NT2/D1 (cell line): ENCODE measurements at regions not wholly inside any gene's neighbourhood (a gene's known extent, or its start where the extent isn't known, plus 50 kb on each side); places are given as distances from the start of the nearest gene placed in this dataset.

Source experiments
- DNase-seq: peaks from one replicate; pipeline ENCODE4 v3.0.0-alpha.2; 2011; ENCODE audit warnings: low read depth, low spot score
- H3K27me3 ChIP-seq: 2 replicates; pipeline ENCODE4 v1.6.0; 2011; ENCODE audit warnings: mild to moderate bottlenecking; ENCODE audit not compliant: insufficient read length, insufficient read depth
- H3K36me3 ChIP-seq: 2 replicates; pipeline ENCODE4 v1.6.1; 2011; ENCODE audit warnings: mild to moderate bottlenecking, low read length, mixed read lengths; ENCODE audit not compliant: insufficient read depth, insufficient read length
- H3K4me1 ChIP-seq: 2 replicates; pipeline ENCODE4 v1.5.1; 2011; ENCODE audit not compliant: insufficient read depth, insufficient read length
- H3K4me3 ChIP-seq: 2 replicates; pipeline ENCODE4 v1.5.1; 2011; ENCODE audit warnings: low read depth; ENCODE audit not compliant: insufficient read length
- H3K9ac ChIP-seq: 2 replicates; pipeline ENCODE4 v1.6.0; 2011; ENCODE audit warnings: low read depth; ENCODE audit not compliant: insufficient read length
- H3K9me3 ChIP-seq: 2 replicates; pipeline ENCODE4 v1.5.1; 2011; ENCODE audit warnings: mild to moderate bottlenecking, low read length; ENCODE audit not compliant: insufficient read depth
- SUZ12 ChIP-seq: IDR thresholded peaks from 2 replicates; pipeline ENCODE4 v1.6.1; 2011; ENCODE audit not compliant: insufficient read length, insufficient read depth; ENCODE audit errors: extremely low read depth
- YY1 ChIP-seq: IDR thresholded peaks from 2 replicates; pipeline ENCODE4 v1.6.1; 2011; ENCODE audit not compliant: insufficient read length, insufficient read depth
- ZNF274 ChIP-seq: IDR thresholded peaks from 2 replicates; pipeline ENCODE4 v1.6.1; 2011; ENCODE audit warnings: mild to moderate bottlenecking, low read depth, low read length

DNA sequence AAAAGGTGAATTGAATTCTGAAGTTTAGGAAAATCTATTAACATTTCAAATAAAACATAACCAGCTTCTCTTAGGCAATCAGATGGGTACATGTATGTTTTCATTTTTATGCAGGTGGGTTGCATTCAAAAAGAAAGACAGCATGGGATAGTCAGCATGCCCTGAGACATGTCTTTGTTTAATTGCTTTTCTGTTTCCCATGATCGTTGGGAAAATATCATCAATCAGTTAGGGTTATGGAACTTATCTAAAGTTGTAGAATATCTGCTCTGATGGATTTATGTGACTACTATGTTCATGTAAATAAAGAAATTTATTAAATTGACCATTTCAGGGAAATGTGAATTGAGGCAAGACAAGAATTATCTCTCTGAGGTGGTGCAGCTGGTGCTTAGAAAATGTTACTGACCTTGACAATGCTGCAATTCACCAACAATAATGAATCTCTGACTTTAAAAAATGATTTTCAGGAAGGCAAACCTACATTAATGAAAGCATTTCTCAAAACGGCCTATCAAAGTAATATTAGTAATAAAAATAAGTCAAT lies 112.7 kb downstream of the RFPL4B start:
- TF ChIP-seq ZNF274 (no peak), YY1 (no peak), SUZ12 (no peak)
- no peaks in the 10 kb centered on the region for H3K27me3 ChIP-seq
- no peak overlapping the region for H3K9ac ChIP-seq
- H3K36me3 ChIP-seq = no peaks in the 10 kb centered on the region
- H3K4me1 ChIP-seq = no peaks in the 10 kb centered on the region
- no peaks in the 10 kb centered on the region for H3K9me3 ChIP-seq
- no peak overlapping the region for H3K4me3 ChIP-seq
- DNase-seq = no peak

DNA sequence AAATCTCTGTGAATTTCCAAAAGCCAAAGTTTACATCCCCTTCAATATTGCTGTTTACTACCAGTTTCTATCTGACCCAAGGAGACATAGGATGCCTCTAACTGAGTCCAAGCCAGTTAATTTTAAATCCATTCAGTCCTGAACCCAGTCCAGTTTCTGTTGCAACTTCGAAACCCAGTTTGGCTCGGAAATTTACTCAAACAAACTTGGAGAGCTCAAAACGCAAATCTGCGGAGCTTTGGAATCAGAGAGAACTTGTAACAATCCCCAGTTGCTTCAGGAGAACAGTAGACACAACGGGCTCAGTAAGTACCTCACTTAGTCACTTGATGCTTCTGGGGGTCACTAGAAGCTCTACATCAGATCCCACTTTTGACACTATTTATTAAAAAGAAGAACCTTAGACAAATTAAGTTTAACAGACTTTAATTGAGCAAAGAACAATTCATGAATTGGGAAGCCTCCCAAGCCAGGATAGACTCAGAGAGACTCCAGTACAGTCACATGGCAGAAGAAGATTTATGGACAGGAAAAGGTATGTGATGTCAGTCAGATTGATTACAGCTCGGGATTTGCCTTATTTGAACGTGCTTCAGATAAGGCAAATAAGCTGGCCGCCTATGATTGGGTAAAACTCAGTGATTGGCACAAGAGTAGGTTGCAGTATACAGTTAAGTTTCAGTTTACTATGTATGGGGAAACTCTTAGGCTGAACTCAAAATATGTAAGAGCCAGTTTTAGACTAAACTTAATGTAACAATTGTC lies 118.0 kb downstream of the RFPL4B start:
- TF ChIP-seq SUZ12 = no peak
- TF ChIP-seq ZNF274 = no peak
- no peak for TF ChIP-seq YY1
- Histone ChIP-seq H3K4me3 (no peak overlapping the region), H3K4me1 (no peaks in the 10 kb centered on the region), H3K9me3 (no peaks in the 10 kb centered on the region), H3K36me3 (no peaks in the 10 kb centered on the region), H3K9ac (no peak overlapping the region), H3K27me3 (no peaks in the 10 kb centered on the region)
- no peak for DNase-seq

DNA sequence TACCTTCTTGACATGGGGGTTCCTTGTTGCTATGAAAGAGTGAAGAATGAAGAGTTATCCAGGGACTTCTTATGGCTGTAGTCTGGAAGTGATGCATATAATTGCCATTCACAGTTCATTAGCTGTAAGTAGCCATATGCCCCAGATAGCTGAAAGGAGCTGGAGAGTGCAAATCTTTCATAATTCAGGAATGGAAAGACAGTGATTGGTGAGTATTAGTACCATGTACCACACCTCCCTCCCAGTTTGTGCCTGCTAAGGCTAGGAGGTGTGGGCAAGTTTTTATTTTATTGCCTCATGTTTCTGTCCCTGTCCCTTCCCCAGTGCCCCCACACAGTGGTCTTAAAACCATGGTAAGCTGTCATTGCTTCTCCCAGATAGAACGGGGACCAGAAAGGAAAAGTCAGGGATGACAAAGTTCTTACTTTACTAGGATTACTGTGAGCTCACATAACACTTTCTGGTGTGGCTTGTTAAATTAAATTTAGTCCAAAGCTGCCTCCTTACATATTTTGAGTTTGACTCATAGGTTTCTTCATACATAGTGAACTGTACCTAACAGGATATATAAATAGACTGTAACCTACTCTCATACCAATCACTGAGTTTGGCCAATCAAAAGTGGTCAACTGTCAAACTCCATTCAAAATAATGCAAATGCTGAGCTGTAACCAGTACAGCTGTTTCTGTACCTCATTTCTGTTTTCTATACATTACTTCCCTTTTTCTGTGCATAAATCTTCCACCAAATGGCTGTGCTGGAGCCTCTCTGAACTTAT lies 119.4 kb downstream of the RFPL4B start:
- Histone ChIP-seq H3K4me1 (no peaks in the 10 kb centered on the region), H3K36me3 (no peaks in the 10 kb centered on the region), H3K9ac (no peak overlapping the region), H3K27me3 (no peaks in the 10 kb centered on the region), H3K9me3 (no peaks in the 10 kb centered on the region), H3K4me3 (no peak overlapping the region)
- TF ChIP-seq SUZ12 = no peak
- TF ChIP-seq YY1 = no peak
- no peak for TF ChIP-seq ZNF274
- DNase-seq = no peak

DNA sequence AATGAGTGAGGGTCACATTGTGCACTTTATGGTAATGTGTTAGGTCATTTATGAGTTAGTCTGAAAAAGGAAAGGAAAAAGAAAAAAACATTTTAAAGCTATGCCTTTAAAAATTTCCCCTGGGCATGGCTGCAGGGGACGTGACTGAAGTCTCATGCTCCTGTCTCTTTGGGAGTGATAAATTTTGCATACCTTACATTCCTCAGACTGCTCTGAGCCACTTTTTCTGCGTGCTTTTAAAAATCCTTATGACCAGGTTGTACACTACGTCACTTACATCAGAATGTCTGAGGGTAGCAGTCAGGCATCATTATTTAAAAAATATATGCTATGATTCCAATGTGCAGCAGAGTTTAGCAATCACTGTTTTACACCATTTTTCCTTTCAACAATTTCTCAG lies 121.2 kb downstream of the RFPL4B start:
- TF ChIP-seq ZNF274 (no peak), YY1 (no peak), SUZ12 (no peak)
- no peaks in the 10 kb centered on the region for H3K9me3 ChIP-seq
- no peak for DNase-seq
- H3K4me3 ChIP-seq = no peak overlapping the region
- no peaks in the 10 kb centered on the region for H3K4me1 ChIP-seq
- no peaks in the 10 kb centered on the region for H3K27me3 ChIP-seq
- H3K9ac ChIP-seq = no peak overlapping the region
- no peaks in the 10 kb centered on the region for H3K36me3 ChIP-seq

DNA sequence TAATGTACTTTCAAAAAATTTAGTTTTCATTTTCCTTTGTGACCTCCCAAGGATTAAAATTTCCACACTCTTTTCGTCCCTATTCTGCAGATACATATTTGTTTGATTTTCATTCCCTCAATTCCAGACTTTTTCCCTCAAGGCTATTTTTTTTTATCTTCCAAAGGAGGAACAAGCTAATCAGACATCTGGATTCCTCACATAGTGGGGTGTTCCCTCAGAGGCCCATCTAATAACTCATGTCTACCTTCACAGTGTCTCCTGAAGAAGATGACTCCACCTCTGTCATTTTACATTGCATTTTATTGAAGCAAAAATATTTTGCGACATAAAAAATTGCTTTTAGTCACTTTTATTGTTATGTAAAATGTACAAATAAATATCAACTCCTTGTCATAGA lies 122.2 kb downstream of the RFPL4B start:
- TF ChIP-seq ZNF274 = no peak
- no peak for TF ChIP-seq YY1
- no peak for TF ChIP-seq SUZ12
- H3K9me3 ChIP-seq = no peaks in the 10 kb centered on the region
- H3K4me3 ChIP-seq = no peak overlapping the region
- no peak for DNase-seq
- H3K36me3 ChIP-seq = no peaks in the 10 kb centered on the region
- no peaks in the 10 kb centered on the region for H3K27me3 ChIP-seq
- H3K4me1 ChIP-seq = no peaks in the 10 kb centered on the region
- no peak overlapping the region for H3K9ac ChIP-seq

DNA sequence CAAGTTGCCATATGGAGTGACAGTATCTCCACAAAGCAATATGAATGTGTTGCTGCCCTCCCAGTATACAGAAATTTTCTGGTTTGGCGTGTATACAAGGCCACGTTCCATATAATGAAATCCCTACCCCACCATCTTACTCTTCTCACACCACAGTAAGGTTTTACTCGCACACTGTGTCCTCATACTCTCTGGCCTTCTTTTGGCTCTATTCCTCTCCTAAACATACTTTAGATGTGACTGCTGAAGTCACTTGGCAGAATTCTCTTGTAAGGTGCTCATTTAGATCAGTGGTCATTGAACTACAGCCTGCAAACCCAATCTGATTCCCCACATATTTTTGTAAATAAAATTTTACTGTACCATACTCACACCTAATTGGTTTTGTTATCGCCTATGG lies 123.2 kb downstream of the RFPL4B start:
- Histone ChIP-seq H3K27me3 (no peaks in the 10 kb centered on the region), H3K4me3 (no peak overlapping the region), H3K36me3 (no peaks in the 10 kb centered on the region), H3K9ac (no peak overlapping the region), H3K9me3 (no peaks in the 10 kb centered on the region), H3K4me1 (no peaks in the 10 kb centered on the region)
- TF ChIP-seq YY1 = no peak
- no peak for TF ChIP-seq ZNF274
- no peak for TF ChIP-seq SUZ12
- no peak for DNase-seq

DNA sequence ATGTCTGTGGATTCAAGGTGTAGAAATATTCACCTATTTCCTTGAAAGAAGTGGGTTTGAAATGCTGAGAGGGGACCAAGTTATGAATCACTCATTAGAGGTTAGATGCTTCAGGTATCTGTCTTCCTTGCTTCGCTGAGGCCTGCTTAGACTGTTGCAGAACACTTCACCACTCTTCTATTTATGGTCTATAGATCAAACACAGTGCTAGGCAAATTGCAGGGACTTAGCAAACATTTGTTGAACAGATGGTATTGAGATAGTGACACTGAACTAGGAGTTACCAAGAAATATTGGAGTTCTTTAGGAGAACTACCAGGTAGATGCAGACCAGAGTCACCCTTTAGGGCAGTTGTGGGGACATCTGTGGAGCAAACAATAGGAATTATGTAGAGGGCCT lies 123.8 kb downstream of the RFPL4B start:
- Histone ChIP-seq H3K4me1 (no peaks in the 10 kb centered on the region), H3K27me3 (no peaks in the 10 kb centered on the region), H3K9me3 (no peaks in the 10 kb centered on the region), H3K9ac (no peak overlapping the region), H3K4me3 (no peak overlapping the region), H3K36me3 (no peaks in the 10 kb centered on the region)
- no peak for DNase-seq
- no peak for TF ChIP-seq SUZ12
- no peak for TF ChIP-seq YY1
- TF ChIP-seq ZNF274 = no peak
